ENCODE measurements at regions not wholly inside any gene's neighbourhood (a gene's known extent, or its start where the extent isn't known, plus 50 kb on each side); places are given as distances from the start of the nearest gene placed in this dataset.

DNA sequence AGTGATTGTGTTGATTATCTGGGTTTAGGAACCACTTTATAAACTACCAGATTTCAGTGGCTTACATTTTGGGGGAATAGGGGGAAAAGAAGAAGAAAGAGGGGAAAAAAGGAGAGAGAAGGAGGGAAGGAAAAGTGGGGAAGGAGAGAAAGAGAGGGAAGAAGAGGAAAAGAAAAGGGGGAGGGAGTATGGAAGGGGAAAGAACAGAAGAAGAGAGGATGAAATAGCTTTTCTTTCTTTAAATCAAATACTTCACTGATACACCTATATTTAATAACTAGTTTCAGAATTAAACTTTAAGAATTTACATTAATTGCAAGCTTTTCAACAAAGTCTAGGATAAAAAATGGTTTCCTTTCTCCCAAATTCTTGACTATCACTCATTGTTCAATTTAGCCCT, 289.6 kb downstream of the SDHAF3 start:
- ChIA-PET CTCF (no interaction called here), POLR2A (ENCODE audit: low non-redundant PET) (no interaction called here)
- Histone ChIP-seq H3K4me3 (ENCODE audit: low read depth, low read length, poor library complexity, severe bottlenecking) (no peak overlapping the region), H3K4me1 (ENCODE audit: insufficient read depth, low read length, poor library complexity, severe bottlenecking) (no peaks in the 10 kb centered on the region), H3K27ac (ENCODE audit: low read depth, low read length, poor library complexity, severe bottlenecking) (no peak overlapping the region), H3K27me3 (replicated peaks; ENCODE audit: insufficient read depth, low read depth, low read length, poor library complexity) (peaks cover 4% of the 10 kb centered on the region), H3K9me3 (ENCODE audit: low read depth, low read length, poor library complexity, severe bottlenecking) (no peaks in the 10 kb centered on the region), H3K36me3 (ENCODE audit: insufficient read depth, low read length, poor library complexity, severe bottlenecking) (no peaks in the 10 kb centered on the region)
- TF ChIP-seq, protein P1, sequence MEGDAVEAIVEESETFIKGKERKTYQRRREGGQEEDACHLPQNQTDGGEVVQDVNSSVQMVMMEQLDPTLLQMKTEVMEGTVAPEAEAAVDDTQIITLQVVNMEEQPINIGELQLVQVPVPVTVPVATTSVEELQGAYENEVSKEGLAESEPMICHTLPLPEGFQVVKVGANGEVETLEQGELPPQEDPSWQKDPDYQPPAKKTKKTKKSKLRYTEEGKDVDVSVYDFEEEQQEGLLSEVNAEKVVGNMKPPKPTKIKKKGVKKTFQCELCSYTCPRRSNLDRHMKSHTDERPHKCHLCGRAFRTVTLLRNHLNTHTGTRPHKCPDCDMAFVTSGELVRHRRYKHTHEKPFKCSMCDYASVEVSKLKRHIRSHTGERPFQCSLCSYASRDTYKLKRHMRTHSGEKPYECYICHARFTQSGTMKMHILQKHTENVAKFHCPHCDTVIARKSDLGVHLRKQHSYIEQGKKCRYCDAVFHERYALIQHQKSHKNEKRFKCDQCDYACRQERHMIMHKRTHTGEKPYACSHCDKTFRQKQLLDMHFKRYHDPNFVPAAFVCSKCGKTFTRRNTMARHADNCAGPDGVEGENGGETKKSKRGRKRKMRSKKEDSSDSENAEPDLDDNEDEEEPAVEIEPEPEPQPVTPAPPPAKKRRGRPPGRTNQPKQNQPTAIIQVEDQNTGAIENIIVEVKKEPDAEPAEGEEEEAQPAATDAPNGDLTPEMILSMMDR (conservative IDR thresholded peaks at IDR 0.05; ENCODE audit: low read depth, low read length): no peak
- no peak for TF ChIP-seq EZH2 (IDR thresholded peaks at IDR 0.05; ENCODE audit: borderline replicate concordance, low read depth, low read length, poor library complexity, severe bottlenecking)
- DNase-seq (ENCODE audit: low spot score): no peak
- BruUV-seq (replicated peaks): no TSS peak
- intact Hi-C loops (cut with micrococcal nuclease; ENCODE audit: unreplicated experiment): no loop called here

DNA sequence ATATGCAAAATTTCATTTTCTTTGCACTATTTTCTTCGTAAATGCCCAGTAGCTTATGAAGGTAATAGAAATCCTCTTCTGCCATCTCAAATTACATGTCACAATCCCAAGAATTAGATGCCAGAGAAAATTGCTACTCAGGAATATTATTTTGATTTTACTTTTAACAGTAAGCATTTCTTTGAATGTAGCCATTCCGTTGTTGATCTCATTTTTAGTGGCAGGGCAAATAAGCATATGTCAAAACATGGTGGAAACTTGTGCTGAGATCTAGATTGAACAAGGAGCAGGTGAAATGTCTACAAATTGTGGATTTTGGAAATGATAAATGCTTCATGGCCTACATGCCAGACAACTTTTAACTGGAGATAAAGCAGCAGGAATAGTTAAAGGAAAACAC, 291.8 kb downstream of the SDHAF3 start:
- Histone ChIP-seq H3K4me3 (ENCODE audit: low read depth, low read length, poor library complexity, severe bottlenecking) (no peak overlapping the region), H3K27ac (ENCODE audit: low read depth, low read length, poor library complexity, severe bottlenecking) (no peak overlapping the region), H3K9me3 (ENCODE audit: low read depth, low read length, poor library complexity, severe bottlenecking) (no peaks in the 10 kb centered on the region), H3K27me3 (replicated peaks; ENCODE audit: insufficient read depth, low read depth, low read length, poor library complexity) (peaks cover 4% of the 10 kb centered on the region), H3K4me1 (ENCODE audit: insufficient read depth, low read length, poor library complexity, severe bottlenecking) (no peaks in the 10 kb centered on the region), H3K36me3 (ENCODE audit: insufficient read depth, low read length, poor library complexity, severe bottlenecking) (no peaks in the 10 kb centered on the region)
- DNase-seq (ENCODE audit: low spot score): no peak
- intact Hi-C loops (cut with micrococcal nuclease; ENCODE audit: unreplicated experiment): no loop called here
- TF ChIP-seq EZH2 (IDR thresholded peaks at IDR 0.05; ENCODE audit: borderline replicate concordance, low read depth, low read length, poor library complexity, severe bottlenecking): no peak
- TF ChIP-seq, protein P1 (conservative IDR thresholded peaks at IDR 0.05; ENCODE audit: low read depth, low read length): no peak
- POLR2A ChIA-PET (ENCODE audit: low non-redundant PET): no interaction called here
- CTCF ChIA-PET: no interaction called here
- no TSS peak for BruUV-seq (replicated peaks)

DNA sequence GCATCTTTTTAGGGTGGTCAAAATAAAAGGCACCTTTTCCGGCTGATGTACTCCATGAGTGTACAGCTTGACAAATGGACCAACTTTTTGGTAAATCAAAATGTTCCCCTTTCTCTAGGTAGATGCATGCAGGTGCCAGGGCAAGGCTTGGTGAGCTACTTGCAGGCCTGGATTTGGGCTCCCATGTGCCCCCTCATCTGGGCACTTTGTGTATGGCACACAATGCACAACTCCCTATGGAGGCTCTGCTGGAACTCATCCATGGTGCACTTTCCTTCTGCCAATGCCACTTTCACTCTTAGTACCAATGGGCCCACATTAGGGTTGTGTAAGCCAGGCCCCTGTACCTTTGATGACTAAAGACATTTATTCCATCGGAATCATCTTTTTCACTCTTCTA, 300.8 kb downstream of the SDHAF3 start:
- H3K9me3 ChIP-seq (ENCODE audit: low read depth, low read length, poor library complexity, severe bottlenecking): no peaks in the 10 kb centered on the region
- H3K36me3 ChIP-seq (ENCODE audit: insufficient read depth, low read length, poor library complexity, severe bottlenecking): no peaks in the 10 kb centered on the region
- no peak overlapping the region for H3K4me3 ChIP-seq (ENCODE audit: low read depth, low read length, poor library complexity, severe bottlenecking)
- ChIA-PET CTCF (interaction anchor here (0.5 kb wide), 1 partner anchor 40 kb away, joined by 3 read pairs; no protein-coding TSS in a partner anchor), POLR2A (ENCODE audit: low non-redundant PET) (no interaction called here)
- no peaks in the 10 kb centered on the region for H3K4me1 ChIP-seq (ENCODE audit: insufficient read depth, low read length, poor library complexity, severe bottlenecking)
- BruUV-seq (replicated peaks): no TSS peak
- no peaks in the 10 kb centered on the region for H3K27me3 ChIP-seq (replicated peaks; ENCODE audit: insufficient read depth, low read depth, low read length, poor library complexity)
- intact Hi-C loops (cut with micrococcal nuclease; ENCODE audit: unreplicated experiment): no loop called here
- DNase-seq (ENCODE audit: low spot score): peak; percentile 34
- H3K27ac ChIP-seq (ENCODE audit: low read depth, low read length, poor library complexity, severe bottlenecking): no peak overlapping the region
- TF ChIP-seq EZH2 (IDR thresholded peaks at IDR 0.05; ENCODE audit: borderline replicate concordance, low read depth, low read length, poor library complexity, severe bottlenecking): no peak
- TF ChIP-seq, protein P1 (conservative IDR thresholded peaks at IDR 0.05; ENCODE audit: low read depth, low read length): peak; percentile 37
